HL-60 (cell line): ENCODE measurements at regions not wholly inside any gene's neighbourhood (a gene's known extent, or its start where the extent isn't known, plus 50 kb on each side); places are given as distances from the start of the nearest gene placed in this dataset.

Source experiments
- DNase-seq, 2 experiments: peaks; one replicate each; pipeline ENCODE4 v3.0.0-alpha.2; 2010 to 2020; ENCODE audit warnings: low read depth in 1 of 2, low spot score in 1 of 2
- H3K27ac ChIP-seq: fragments of 250-450 bp; sonication (Bioruptor Pico); replicated peaks from 2 replicates; pipeline ENCODE4 v1.5.1; 2020; ENCODE audit warnings: mild to moderate bottlenecking, moderate library complexity
- H3K27me3 ChIP-seq: fragments of 250-450 bp; sonication (Bioruptor Pico); 2 replicates; pipeline ENCODE4 v1.5.1; 2021; ENCODE audit warnings: mild to moderate bottlenecking, moderate library complexity; ENCODE audit not compliant: insufficient read depth, poor library complexity, severe bottlenecking
- H3K4me3 ChIP-seq: replicated peaks from 2 replicates; pipeline ENCODE4 v1.5.1; 2011; ENCODE audit warnings: mild to moderate bottlenecking, control low read depth, low read length; ENCODE audit not compliant: insufficient read depth
- CTCF ChIP-seq: IDR thresholded peaks from one replicate; pipeline ENCODE4 v1.5.1; 2011; ENCODE audit warnings: low read length, control low read depth, inconsistent platforms; ENCODE audit not compliant: insufficient read depth
- GABPA ChIP-seq: IDR thresholded peaks from 2 replicates; pipeline ENCODE4 v1.6.1; 2012; ENCODE audit warnings: low read depth
- POLR2AphosphoS5 ChIP-seq: IDR thresholded peaks from 2 replicates; pipeline ENCODE4 v1.6.1; 2012; ENCODE audit warnings: low read depth
- REST ChIP-seq: IDR thresholded peaks from 2 replicates; pipeline ENCODE4 v1.6.1; 2012; ENCODE audit warnings: low read depth; ENCODE audit not compliant: insufficient replicate concordance
- SPI1 ChIP-seq: IDR thresholded peaks from 2 replicates; pipeline ENCODE4 v1.6.1; 2012; ENCODE audit warnings: low read depth, mild to moderate bottlenecking, borderline replicate concordance

DNA sequence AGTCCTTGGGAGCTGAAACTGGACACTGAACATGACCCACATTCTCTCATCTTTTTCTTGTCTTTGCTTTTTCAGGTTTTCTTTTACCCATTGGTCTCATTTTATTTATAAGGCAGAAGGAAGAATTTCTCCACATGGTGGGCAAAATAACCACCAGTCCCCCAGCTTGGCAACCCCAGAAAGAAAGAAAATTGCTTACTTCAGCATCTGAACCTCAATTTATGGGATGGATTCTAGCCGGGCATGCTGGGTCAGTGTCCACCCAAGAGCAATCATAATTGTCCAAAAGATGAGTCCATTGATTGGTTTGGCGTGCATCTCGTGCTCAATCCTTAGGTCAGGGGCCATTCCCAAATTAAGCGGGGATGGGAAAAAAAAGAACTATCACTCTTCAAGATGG is 163.7 kb downstream of the TMEM114 start:
- Histone ChIP-seq H3K27me3 (no peaks in the 10 kb centered on the region), H3K27ac (no peak overlapping the region), H3K4me3 (no peak overlapping the region)
- no peak for TF ChIP-seq REST
- DNase-seq = no peak

GRCh38 chr16:8417145-8417544 is 173.2 kb downstream of the TMEM114 start:
- Histone ChIP-seq H3K27ac (no peak overlapping the region), H3K4me3 (no peak overlapping the region), H3K27me3 (peaks cover 2% of the 10 kb centered on the region)
- TF ChIP-seq GABPA (no peak), CTCF (no peak), POLR2AphosphoS5 (no peak), REST (no peak), SPI1 (no peak)
- DNase-seq = no peak

DNA sequence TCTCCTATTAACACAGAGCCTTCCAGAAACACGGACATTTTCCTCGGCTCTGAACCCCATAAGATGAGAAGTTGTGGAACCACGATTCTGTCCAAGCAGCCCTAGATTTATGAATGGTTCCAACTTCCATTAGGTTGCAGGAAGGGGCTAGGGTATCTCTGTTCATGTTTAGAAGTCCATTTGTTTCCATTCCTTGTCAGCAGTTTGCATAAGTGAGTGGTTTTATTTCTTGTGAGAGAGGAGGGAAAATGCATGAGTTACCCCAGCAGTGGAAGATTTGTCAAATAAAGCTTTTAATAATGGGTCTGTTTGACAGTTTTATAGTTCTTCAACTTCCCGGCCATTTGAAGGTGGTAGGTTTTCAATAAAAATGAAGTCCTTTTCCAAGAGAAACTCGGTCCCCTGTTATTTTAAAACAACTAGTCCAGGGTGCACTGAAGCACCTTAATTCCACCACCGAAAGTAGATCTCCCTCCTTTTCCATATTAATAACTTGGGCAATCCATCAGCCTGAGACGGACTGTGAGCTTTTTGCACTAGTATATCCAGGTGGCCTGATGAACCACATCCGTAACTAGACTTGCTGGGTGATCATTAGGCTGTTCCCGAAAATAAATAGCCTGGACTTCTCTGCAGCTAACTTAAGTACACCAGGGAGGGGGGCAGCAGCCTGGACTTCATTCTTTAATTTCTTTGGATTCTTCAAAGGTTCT is 181.3 kb downstream of the TMEM114 start:
- DNase-seq = no peak
- Histone ChIP-seq H3K4me3 (no peak overlapping the region), H3K27ac (no peak overlapping the region), H3K27me3 (no peaks in the 10 kb centered on the region)
- TF ChIP-seq SPI1 (no peak), CTCF (no peak), GABPA (no peak), REST (no peak)

GRCh38 chr16:8407351-8407750 is 183.0 kb downstream of the TMEM114 start:
- TF ChIP-seq SPI1 = no peak
- TF ChIP-seq REST = no peak
- no peak for TF ChIP-seq CTCF
- no peak for TF ChIP-seq GABPA
- no peak overlapping the region for H3K27ac ChIP-seq
- H3K27me3 ChIP-seq = no peaks in the 10 kb centered on the region

More at GRCh38 chr16:8407351-8407750, 183.0 kb downstream of the TMEM114 start:
- no peak for DNase-seq
- no peak overlapping the region for H3K4me3 ChIP-seq
